ENCODE measurements at regions not wholly inside any gene's neighbourhood (a gene's known extent, or its start where the extent isn't known, plus 50 kb on each side); places are given as distances from the start of the nearest gene placed in this dataset.

GRCh38 chr13:63944911-63945310 is 2529.3 kb upstream of the PCDH20 start:
- no peaks in the 10 kb centered on the region for H3K36me3 ChIP-seq (ENCODE audit: insufficient read depth, low read length)
- H2AFZ ChIP-seq (ENCODE audit: low read length), result no peak overlapping the region
- TF ChIP-seq, protein P1, sequence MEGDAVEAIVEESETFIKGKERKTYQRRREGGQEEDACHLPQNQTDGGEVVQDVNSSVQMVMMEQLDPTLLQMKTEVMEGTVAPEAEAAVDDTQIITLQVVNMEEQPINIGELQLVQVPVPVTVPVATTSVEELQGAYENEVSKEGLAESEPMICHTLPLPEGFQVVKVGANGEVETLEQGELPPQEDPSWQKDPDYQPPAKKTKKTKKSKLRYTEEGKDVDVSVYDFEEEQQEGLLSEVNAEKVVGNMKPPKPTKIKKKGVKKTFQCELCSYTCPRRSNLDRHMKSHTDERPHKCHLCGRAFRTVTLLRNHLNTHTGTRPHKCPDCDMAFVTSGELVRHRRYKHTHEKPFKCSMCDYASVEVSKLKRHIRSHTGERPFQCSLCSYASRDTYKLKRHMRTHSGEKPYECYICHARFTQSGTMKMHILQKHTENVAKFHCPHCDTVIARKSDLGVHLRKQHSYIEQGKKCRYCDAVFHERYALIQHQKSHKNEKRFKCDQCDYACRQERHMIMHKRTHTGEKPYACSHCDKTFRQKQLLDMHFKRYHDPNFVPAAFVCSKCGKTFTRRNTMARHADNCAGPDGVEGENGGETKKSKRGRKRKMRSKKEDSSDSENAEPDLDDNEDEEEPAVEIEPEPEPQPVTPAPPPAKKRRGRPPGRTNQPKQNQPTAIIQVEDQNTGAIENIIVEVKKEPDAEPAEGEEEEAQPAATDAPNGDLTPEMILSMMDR (IDR thresholded peaks at IDR 0.05; ENCODE audit: extremely low read depth, low read depth, low read length), result no peak
- H3K4me2 ChIP-seq (ENCODE audit: insufficient read depth, low read length), result no peak overlapping the region
- DNase-seq (ENCODE audit: insufficient read length, low spot score, missing footprints), result no peak
- no peak overlapping the region for H3K4me3 ChIP-seq (ENCODE audit: insufficient read depth, low read length)
- H4K20me1 ChIP-seq (ENCODE audit: insufficient read depth, low read length), result no peaks in the 10 kb centered on the region
- H3K27ac ChIP-seq (ENCODE audit: low read depth, low read length), result no peak overlapping the region
- H3K9me3 ChIP-seq (ENCODE audit: low read depth, low read length), result no peaks in the 10 kb centered on the region
- no peaks in the 10 kb centered on the region for H3K79me2 ChIP-seq (ENCODE audit: insufficient read depth, low read length)
- no peaks in the 10 kb centered on the region for H3K27me3 ChIP-seq (ENCODE audit: insufficient read depth, low read length)
- H3K4me1 ChIP-seq (ENCODE audit: insufficient read depth, low read length), result no peaks in the 10 kb centered on the region

DNA sequence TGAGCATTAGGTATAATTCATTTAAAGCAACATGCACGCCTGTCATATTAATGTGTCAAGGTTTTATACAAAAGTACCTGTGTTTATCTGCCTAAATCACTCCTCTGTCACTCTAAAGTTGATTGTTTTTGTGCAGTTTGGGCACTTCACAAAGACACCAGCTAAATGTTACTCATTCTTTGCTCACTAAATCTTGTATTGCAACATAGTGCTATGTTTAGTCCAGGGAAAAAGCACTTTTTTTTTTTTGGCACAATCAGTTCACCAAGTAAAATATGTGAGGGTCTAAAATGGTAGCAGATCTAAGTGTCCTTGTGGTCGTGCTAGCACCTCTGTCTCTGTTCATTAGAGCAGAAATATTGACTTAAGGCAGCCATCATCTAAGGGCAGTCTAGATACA is 2526.7 kb upstream of the PCDH20 start:
- Histone ChIP-seq H3K4me1 (ENCODE audit: insufficient read depth, low read length) (no peaks in the 10 kb centered on the region), H3K4me2 (ENCODE audit: insufficient read depth, low read length) (no peak overlapping the region), H3K4me3 (ENCODE audit: insufficient read depth, low read length) (no peak overlapping the region), H3K79me2 (ENCODE audit: insufficient read depth, low read length) (no peaks in the 10 kb centered on the region), H3K9me3 (ENCODE audit: low read depth, low read length) (no peaks in the 10 kb centered on the region), H2AFZ (ENCODE audit: low read length) (no peak overlapping the region), H3K27ac (ENCODE audit: low read depth, low read length) (no peak overlapping the region), H4K20me1 (ENCODE audit: insufficient read depth, low read length) (no peaks in the 10 kb centered on the region), H3K36me3 (ENCODE audit: insufficient read depth, low read length) (no peaks in the 10 kb centered on the region), H3K27me3 (ENCODE audit: insufficient read depth, low read length) (no peaks in the 10 kb centered on the region)
- TF ChIP-seq, protein P1 (IDR thresholded peaks at IDR 0.05; ENCODE audit: extremely low read depth, low read depth, low read length), result no peak
- no peak for DNase-seq (ENCODE audit: insufficient read length, low spot score, missing footprints)

GRCh38 chr13:63938851-63939250 is 2523.2 kb upstream of the PCDH20 start:
- no peak overlapping the region for H3K27ac ChIP-seq (ENCODE audit: low read depth, low read length)
- H3K36me3 ChIP-seq (ENCODE audit: insufficient read depth, low read length), result no peaks in the 10 kb centered on the region
- H3K4me1 ChIP-seq (ENCODE audit: insufficient read depth, low read length), result no peaks in the 10 kb centered on the region
- H3K9me3 ChIP-seq (ENCODE audit: low read depth, low read length), result no peaks in the 10 kb centered on the region
- TF ChIP-seq, protein P1 (IDR thresholded peaks at IDR 0.05; ENCODE audit: extremely low read depth, low read depth, low read length), result no peak
- no peak for DNase-seq (ENCODE audit: insufficient read length, low spot score, missing footprints)
- no peaks in the 10 kb centered on the region for H3K79me2 ChIP-seq (ENCODE audit: insufficient read depth, low read length)
- H4K20me1 ChIP-seq (ENCODE audit: insufficient read depth, low read length), result no peaks in the 10 kb centered on the region
- no peak overlapping the region for H3K4me2 ChIP-seq (ENCODE audit: insufficient read depth, low read length)
- H2AFZ ChIP-seq (ENCODE audit: low read length), result no peak overlapping the region
- H3K27me3 ChIP-seq (ENCODE audit: insufficient read depth, low read length), result no peaks in the 10 kb centered on the region
- H3K4me3 ChIP-seq (ENCODE audit: insufficient read depth, low read length), result no peak overlapping the region

DNA sequence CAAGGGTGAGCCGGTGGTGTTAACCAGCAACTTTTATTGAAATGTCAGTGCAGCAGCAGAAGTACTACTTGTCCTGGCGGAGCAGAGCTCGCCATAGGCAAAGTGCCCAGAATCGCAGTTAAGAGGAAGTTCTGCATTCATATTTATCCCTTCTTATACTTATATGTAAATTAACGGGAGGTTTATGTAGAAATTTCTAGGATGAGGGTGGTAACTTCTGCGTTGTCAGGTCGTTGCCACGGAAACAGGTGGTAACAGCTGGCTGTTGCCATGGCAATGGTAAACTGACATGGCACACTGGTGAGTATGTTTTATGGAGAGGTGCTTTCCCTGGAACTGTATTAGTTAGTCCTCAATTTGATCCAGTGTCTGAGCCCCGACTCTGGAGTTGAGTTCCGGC is 2494.9 kb upstream of the PCDH20 start:
- Histone ChIP-seq H3K27me3 (ENCODE audit: insufficient read depth, low read length) (no peaks in the 10 kb centered on the region), H3K4me2 (ENCODE audit: insufficient read depth, low read length) (no peak overlapping the region), H3K4me3 (ENCODE audit: insufficient read depth, low read length) (no peak overlapping the region), H4K20me1 (ENCODE audit: insufficient read depth, low read length) (no peaks in the 10 kb centered on the region), H3K9me3 (ENCODE audit: low read depth, low read length) (no peaks in the 10 kb centered on the region), H3K27ac (ENCODE audit: low read depth, low read length) (no peak overlapping the region), H3K79me2 (ENCODE audit: insufficient read depth, low read length) (no peaks in the 10 kb centered on the region), H3K4me1 (ENCODE audit: insufficient read depth, low read length) (no peaks in the 10 kb centered on the region), H2AFZ (ENCODE audit: low read length) (no peak overlapping the region), H3K36me3 (ENCODE audit: insufficient read depth, low read length) (no peaks in the 10 kb centered on the region)
- TF ChIP-seq, protein P1 (IDR thresholded peaks at IDR 0.05; ENCODE audit: extremely low read depth, low read depth, low read length), result no peak
- DNase-seq (ENCODE audit: insufficient read length, low spot score, missing footprints), result no peak

Measured in osteoblast (primary cell).